Heart right ventricle (tissue), 16 donors: ENCODE measurements at regions not wholly inside any gene's neighbourhood (a gene's known extent, or its start where the extent isn't known, plus 50 kb on each side); places are given as distances from the start of the nearest gene placed in this dataset.

Experiments used
- ATAC-seq, 8 donors: fragments of 200-7000 bp; cut with Tn5 transposase; one replicate each; pipeline ENCODE4 v1.9.1; 2020; ENCODE audit warnings: mild to moderate bottlenecking in 8 of 8, moderate library complexity in 8 of 8, moderate number of reproducible peaks in 1 of 8
- DNase-seq, 2 donors: peaks; one replicate each; pipeline ENCODE4 v3.0.0-alpha.2; 2020
- H3K27ac ChIP-seq, 10 donors: fragments of 200-600 bp; sonication (generic) in 2 of 10; one replicate each; pipeline versions ENCODE4 v1.5.0 to v1.8.0; 2020 to 2022; ENCODE audit warnings: mild to moderate bottlenecking in 3 of 10
- H3K27me3 ChIP-seq, 7 donors: fragments of 200-600 bp; one replicate each; pipeline ENCODE4 v1.8.0; 2021 to 2022; ENCODE audit warnings: mild to moderate bottlenecking in 2 of 7
- H3K36me3 ChIP-seq, 9 donors: fragments of 200-600 bp; sonication (generic) in 1 of 9; one replicate each; pipeline versions ENCODE4 v1.5.0 to v1.8.0; 2020 to 2022; ENCODE audit warnings: mild to moderate bottlenecking in 2 of 9
- H3K4me1 ChIP-seq, 9 donors: fragments of 200-600 bp; sonication (generic) in 1 of 9; one replicate each; pipeline versions ENCODE4 v1.5.0 to v1.8.0; 2020 to 2022; ENCODE audit warnings: mild to moderate bottlenecking in 4 of 9
- H3K4me3 ChIP-seq, 10 donors: fragments of 200-600 bp; sonication (generic) in 2 of 10; one replicate each; pipeline versions ENCODE4 v1.5.0 to v1.8.0; 2020 to 2022; ENCODE audit warnings: mild to moderate bottlenecking in 7 of 10, moderate library complexity in 2 of 10
- H3K9me3 ChIP-seq, 11 donors: fragments of 200-600 bp in 10 of 11; sonication (generic) in 2 of 11; one replicate each; pipeline versions ENCODE4 v1.5.0 to v1.8.0; 2013 to 2022; ENCODE audit warnings: mild to moderate bottlenecking in 2 of 11, control low read depth in 1 of 11, moderate library complexity in 1 of 11
- WGBS, 2 donors: extraction: QIAGEN DNeasy Blood & Tissue Kit; methylation state at CpG; one replicate each; pipeline ENCODE4 v1.1.7; 2013; ENCODE audit warnings: inconsistent platforms in 1 of 2; 5-methylcytosine and 5-hydroxymethylcytosine counted together
- intact Hi-C, 10 donors: fragments of 100-400 bp; cut with DNase I; formaldehyde crosslinking; loops; one replicate each; pipeline versions ENCODE4 v1.11.1 to v1.14.2; 2022
- TF ChIP-seq, protein P1 (sequence below), 9 donors: fragments of 200-600 bp; sonication (generic) in 2 of 9; IDR thresholded peaks; one replicate each; pipeline versions ENCODE4 v1.5.0 to v1.8.0; 2021 to 2022; ENCODE audit warnings: antibody characterized with exemption in 9 of 9, mild to moderate bottlenecking in 5 of 9, moderate library complexity in 1 of 9
- donor health status: Arrhythmogenic right ventricular cardiomyopathy.
- donor health status: ischemic (EF 13 %, LVEDD 7.1; RV severe dilation, severe dysfunction).
- donor health status: healthy with polysubstance abuse.
- donor health status: DM: no; HTN: yes; CAD: no.
- donor health status: DM: no; HTN: no; CAD: no.
- donor health status: ischemic (EF 25% LVEDD 6.9; RV normal size, moderate dysfunction).
- donor health status: ischemic (EF 25% LVEDD 5.7; RV mildly dilated, moderate dysfunction).
- donor health status: healthy.
- donor health status: DM: yes; HTN: yes; CAD: no.
- donor health status: Ischemic cardiomyopathy.
- donor health status: ischemic (EF 35%, LVEDD 5.7; RV mildly dilated, moderate dysfunction).
- donor health status: nonischemic (EF 11% LVEDD 7.7; RV severe dilation, severe dysfunction).
- donor health status: DM: yes; HTN: yes; CAD: no.
- donor health status: PGD.
- donor health status: ischemic (EF 29% LVEDD 5.4; RV normal size, mild dysfunction).
- donor health status: nonischemic (EF 23%, LVEDD 6.1; RV moderate dilation, normal function).

DNA sequence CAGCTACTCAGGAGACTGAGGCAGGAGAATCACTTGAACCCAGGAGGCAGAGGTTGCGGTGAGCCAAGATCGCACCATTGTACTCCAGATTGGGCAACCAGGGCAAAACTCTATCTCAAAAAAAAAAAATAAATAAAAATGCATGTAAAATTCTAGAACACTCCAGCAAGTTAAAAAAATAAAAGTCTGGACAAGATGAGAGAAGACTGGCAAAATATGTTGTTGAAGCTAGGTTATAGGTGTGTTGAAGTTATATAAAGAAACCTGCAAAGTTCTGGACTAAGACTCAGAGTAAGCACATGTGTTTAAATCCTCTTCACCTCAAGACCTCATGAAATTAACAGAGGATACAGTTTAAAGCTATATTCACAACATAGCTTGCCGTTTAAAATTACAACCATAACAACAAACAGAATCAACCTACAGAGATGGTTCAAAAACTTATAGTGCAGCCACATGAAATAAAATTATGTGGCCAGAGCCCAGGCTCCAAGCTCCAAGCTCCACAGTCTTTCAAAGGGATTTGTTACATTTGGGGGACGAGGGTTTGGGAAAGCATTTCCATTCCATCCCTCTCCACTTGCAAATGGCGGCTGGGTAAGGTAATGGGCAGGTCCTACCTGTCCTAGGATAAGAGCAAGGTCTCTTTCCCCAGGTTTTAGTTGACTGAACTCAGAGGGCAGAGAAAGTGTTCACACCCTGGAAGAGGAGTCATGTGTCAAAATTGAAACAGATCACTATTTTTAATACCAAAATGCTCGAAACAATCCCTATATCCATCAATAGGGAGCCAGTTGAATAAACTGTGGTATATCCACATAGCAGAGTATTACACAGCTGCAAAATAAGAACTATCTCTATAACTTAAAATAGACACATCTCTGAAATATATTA lies 59.9 kb upstream of the MYCN start:
- Histone ChIP-seq H3K36me3 (no peaks in the 10 kb centered on the region), H3K27me3 (no peaks in the 10 kb centered on the region), H3K4me1 (no peaks in the 10 kb centered on the region), H3K4me3 (no peak overlapping the region), H3K9me3 (peaks cover 0 to 11% (median 0%) of the 10 kb centered on the region in 11 donors), H3K27ac (no peak overlapping the region)
- TF ChIP-seq, protein P1, sequence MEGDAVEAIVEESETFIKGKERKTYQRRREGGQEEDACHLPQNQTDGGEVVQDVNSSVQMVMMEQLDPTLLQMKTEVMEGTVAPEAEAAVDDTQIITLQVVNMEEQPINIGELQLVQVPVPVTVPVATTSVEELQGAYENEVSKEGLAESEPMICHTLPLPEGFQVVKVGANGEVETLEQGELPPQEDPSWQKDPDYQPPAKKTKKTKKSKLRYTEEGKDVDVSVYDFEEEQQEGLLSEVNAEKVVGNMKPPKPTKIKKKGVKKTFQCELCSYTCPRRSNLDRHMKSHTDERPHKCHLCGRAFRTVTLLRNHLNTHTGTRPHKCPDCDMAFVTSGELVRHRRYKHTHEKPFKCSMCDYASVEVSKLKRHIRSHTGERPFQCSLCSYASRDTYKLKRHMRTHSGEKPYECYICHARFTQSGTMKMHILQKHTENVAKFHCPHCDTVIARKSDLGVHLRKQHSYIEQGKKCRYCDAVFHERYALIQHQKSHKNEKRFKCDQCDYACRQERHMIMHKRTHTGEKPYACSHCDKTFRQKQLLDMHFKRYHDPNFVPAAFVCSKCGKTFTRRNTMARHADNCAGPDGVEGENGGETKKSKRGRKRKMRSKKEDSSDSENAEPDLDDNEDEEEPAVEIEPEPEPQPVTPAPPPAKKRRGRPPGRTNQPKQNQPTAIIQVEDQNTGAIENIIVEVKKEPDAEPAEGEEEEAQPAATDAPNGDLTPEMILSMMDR (IDR thresholded peaks at IDR 0.05) = no peak
- no peak for ATAC-seq
- intact Hi-C loops = no loop called here
- DNase-seq = no peak
- WGBS, 2 donors = 96 to 98% methylated on average over 6 of the region's 6 CpGs

DNA sequence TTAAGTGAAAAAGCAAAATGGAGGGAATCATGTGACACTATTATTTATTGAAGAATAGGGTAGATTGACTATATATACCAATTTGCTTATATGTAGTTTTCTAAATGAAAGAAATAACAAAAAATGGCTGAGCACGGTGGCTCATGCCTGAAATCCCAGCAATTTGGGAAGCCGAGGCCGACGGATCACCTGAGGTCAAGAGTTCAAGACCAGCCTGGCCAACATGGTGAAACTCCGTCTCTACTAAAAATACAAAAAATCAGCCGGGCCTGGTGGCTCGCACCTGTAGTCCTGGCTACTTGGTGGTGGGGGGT lies 59.3 kb upstream of the MYCN start:
- ATAC-seq = no peak

DNA sequence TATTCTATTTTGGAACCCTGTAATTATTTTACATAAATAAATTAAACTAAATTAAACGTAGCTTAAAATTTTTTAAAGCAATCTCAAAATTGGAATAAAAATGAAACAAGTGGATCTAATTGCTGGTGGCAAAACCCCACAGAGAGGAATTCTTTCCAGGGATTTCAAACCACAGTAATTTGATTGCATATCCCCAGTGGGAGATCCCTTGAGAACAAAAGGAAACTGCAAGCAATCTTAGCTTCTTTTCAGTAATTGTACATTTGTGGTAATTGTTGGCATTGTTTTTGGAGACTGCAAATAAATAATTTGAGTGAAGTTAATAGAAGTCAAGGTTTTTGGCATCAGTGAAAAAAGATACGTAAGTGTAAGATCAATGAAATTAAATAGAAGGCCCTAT lies 58.7 kb upstream of the MYCN start:
- DNase-seq (no peak), ATAC-seq (no peak)
- TF ChIP-seq, protein P1 (IDR thresholded peaks at IDR 0.05) = no peak
- H3K4me3 ChIP-seq = no peak overlapping the region
- no peaks in the 10 kb centered on the region for H3K4me1 ChIP-seq
- H3K27ac ChIP-seq = no peak overlapping the region
- WGBS, 2 donors = 89 to 93% methylated on average over 2 of the region's 2 CpGs
- no peaks in the 10 kb centered on the region for H3K36me3 ChIP-seq
- no peaks in the 10 kb centered on the region for H3K27me3 ChIP-seq
- intact Hi-C loops = no loop called here
- peaks cover 0 to 9% (median 0%) of the 10 kb centered on the region in 11 donors for H3K9me3 ChIP-seq

More for the DNA sequence above, 59.3 kb upstream of the MYCN start:
- Histone ChIP-seq H3K36me3 (no peaks in the 10 kb centered on the region), H3K4me1 (no peaks in the 10 kb centered on the region), H3K27me3 (no peaks in the 10 kb centered on the region), H3K27ac (no peak overlapping the region), H3K4me3 (no peak overlapping the region), H3K9me3 (peaks cover 0 to 11% (median 0%) of the 10 kb centered on the region in 11 donors)
- TF ChIP-seq, protein P1 (IDR thresholded peaks at IDR 0.05) = no peak
- DNase-seq = no peak
- 80 to 84% methylated on average over 7 of the region's 7 CpGs for WGBS, 2 donors
- intact Hi-C loops = no loop called here

DNA sequence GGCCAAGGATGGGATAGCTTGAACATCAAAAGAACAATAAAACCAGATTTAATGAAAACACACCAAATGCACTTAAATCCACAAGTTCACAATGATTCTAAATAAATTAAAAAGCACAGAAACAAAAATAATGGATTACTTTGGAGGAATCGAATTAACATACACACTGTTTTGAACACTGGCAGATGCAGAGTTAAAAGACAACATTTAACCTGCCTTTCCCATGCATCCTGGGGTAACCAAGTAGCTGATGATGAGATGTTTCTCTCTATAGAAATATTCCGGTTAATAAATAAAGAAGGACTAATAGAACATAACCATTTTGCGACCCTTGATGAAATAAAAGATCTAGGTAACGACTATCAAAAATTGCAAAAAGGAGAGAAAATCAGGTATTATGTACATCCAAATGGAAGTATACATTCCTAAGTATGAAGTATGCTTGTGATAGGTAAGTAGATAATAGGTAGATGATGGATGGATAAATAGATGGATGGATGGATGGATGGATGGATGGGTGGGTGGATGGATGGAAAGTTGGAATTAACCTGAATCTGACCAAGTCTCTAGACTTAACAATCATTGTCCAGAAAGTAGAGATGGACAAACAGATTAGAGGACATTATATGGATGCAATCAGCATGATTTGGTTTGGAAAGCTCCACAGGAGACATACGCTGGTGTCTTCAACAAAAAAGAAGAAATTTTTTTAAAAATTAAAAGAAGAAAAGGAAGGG lies 57.4 kb upstream of the MYCN start:
- Histone ChIP-seq H3K27ac (no peak overlapping the region), H3K36me3 (no peaks in the 10 kb centered on the region), H3K4me3 (no peak overlapping the region), H3K27me3 (no peaks in the 10 kb centered on the region), H3K4me1 (no peaks in the 10 kb centered on the region), H3K9me3 (no peaks in the 10 kb centered on the region)
- TF ChIP-seq, protein P1 (IDR thresholded peaks at IDR 0.05) = no peak
- ATAC-seq (no peak), DNase-seq (no peak)
- 87 to 96% methylated on average over 5 of the region's 5 CpGs for WGBS, 2 donors
- intact Hi-C loops = no loop called here
